IPS DF 6.9 (cell line): ENCODE measurements at regions not wholly inside any gene's neighbourhood (a gene's known extent, or its start where the extent isn't known, plus 50 kb on each side); places are given as distances from the start of the nearest gene placed in this dataset.
A peak's percentile ranks its signal among the peaks of the same experiment; 100 is the strongest.

Experiments used
- DNase-seq: peaks from one replicate; pipeline ENCODE4 v3.0.0-alpha.2; 2013; ENCODE audit warnings: low read depth, low spot score
- H3K27ac ChIP-seq: one replicate; pipeline ENCODE4 v1.5.1; 2013; ENCODE audit warnings: low read length, control low read depth
- H3K27me3 ChIP-seq: 2 replicates; pipeline ENCODE4 v1.6.1; 2013; ENCODE audit warnings: mild to moderate bottlenecking, low read length; ENCODE audit not compliant: control insufficient read depth, insufficient read depth
- H3K36me3 ChIP-seq: 2 replicates; pipeline ENCODE4 v1.6.1; 2013; ENCODE audit warnings: low read length; ENCODE audit not compliant: control insufficient read depth, insufficient read depth
- H3K4me1 ChIP-seq: 2 replicates; pipeline ENCODE4 v1.6.1; 2013; ENCODE audit warnings: low read length; ENCODE audit not compliant: control insufficient read depth, insufficient read depth
- H3K4me3 ChIP-seq: 2 replicates; pipeline ENCODE4 v1.5.1; 2013; ENCODE audit warnings: mild to moderate bottlenecking, low read length
- H3K9me3 ChIP-seq: 2 replicates; pipeline ENCODE4 v1.6.1; 2013; ENCODE audit warnings: low read length, inconsistent platforms; ENCODE audit not compliant: control insufficient read depth, insufficient read depth
- WGBS: extraction: QIAGEN DNeasy Blood & Tissue Kit; methylation state at CpG from one replicate; pipeline ENCODE4 v1.1.7; 2013; ENCODE audit warnings: mixed read lengths, missing lambda C conversion rate; ENCODE audit not compliant: insufficient read length, insufficient coverage; 5-methylcytosine and 5-hydroxymethylcytosine counted together

GRCh38 chr2:12827721-12828120 lies 111.0 kb downstream of the TRIB2 start:
- no peak overlapping the region for H3K27ac ChIP-seq
- H3K4me3 ChIP-seq, result no peak overlapping the region
- no peak for DNase-seq
- H3K36me3 ChIP-seq, result no peaks in the 10 kb centered on the region
- H3K27me3 ChIP-seq, result no peaks in the 10 kb centered on the region
- WGBS, result no CpG with 5 or more reads among the region's 7 CpGs
- H3K4me1 ChIP-seq, result no peaks in the 10 kb centered on the region; the same call in 1 of the 2 replicates
- no peaks in the 10 kb centered on the region for H3K9me3 ChIP-seq

- peak; percentile 9 for DNase-seq
- Histone ChIP-seq H3K27ac (no peak overlapping the region), H3K9me3 (no peaks in the 10 kb centered on the region), H3K36me3 (no peaks in the 10 kb centered on the region), H3K4me1 (no peaks in the 10 kb centered on the region; the same call in 1 of the 2 replicates), H3K27me3 (no peaks in the 10 kb centered on the region), H3K4me3 (no peak overlapping the region)
- no CpG with 5 or more reads among the region's 8 CpGs for WGBS
Observed at GRCh38 chr2:12828980-12829379, 112.2 kb downstream of the TRIB2 start.

DNA sequence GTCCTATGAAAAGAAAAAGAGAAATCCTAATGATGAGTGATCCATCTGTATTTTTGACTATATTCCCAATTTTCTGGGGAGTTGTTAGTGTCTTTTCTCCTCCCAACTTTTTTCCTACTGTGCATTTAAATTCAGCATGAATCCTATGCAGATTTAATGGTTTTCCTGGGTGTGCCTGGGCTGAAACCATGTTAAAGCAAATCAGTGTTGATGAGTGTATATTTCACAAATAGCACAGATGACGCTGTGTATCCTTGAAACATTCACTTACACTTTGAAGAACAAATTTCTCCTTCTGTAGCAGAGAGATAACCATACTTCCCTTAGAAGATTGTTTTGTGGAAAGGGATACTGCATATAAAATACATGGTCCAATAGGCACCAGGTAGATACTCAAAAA lies 114.3 kb downstream of the TRIB2 start:
- H3K4me3 ChIP-seq, result no peak overlapping the region
- WGBS, result no CpG with 5 or more reads among the region's 1 CpG
- no peaks in the 10 kb centered on the region for H3K9me3 ChIP-seq
- no peaks in the 10 kb centered on the region; the same call in 1 of the 2 replicates for H3K4me1 ChIP-seq
- no peak overlapping the region for H3K27ac ChIP-seq
- no peaks in the 10 kb centered on the region for H3K27me3 ChIP-seq
- no peaks in the 10 kb centered on the region for H3K36me3 ChIP-seq
- DNase-seq, result no peak

GRCh38 chr2:12834239-12834638 lies 117.5 kb downstream of the TRIB2 start:
- no peaks in the 10 kb centered on the region for H3K9me3 ChIP-seq
- DNase-seq, result no peak
- H3K4me1 ChIP-seq, result no peaks in the 10 kb centered on the region
- no CpG with 5 or more reads among the region's 3 CpGs for WGBS
- no peak overlapping the region for H3K27ac ChIP-seq
- no peaks in the 10 kb centered on the region for H3K36me3 ChIP-seq
- no peaks in the 10 kb centered on the region for H3K27me3 ChIP-seq
- H3K4me3 ChIP-seq, result no peak overlapping the region

DNA sequence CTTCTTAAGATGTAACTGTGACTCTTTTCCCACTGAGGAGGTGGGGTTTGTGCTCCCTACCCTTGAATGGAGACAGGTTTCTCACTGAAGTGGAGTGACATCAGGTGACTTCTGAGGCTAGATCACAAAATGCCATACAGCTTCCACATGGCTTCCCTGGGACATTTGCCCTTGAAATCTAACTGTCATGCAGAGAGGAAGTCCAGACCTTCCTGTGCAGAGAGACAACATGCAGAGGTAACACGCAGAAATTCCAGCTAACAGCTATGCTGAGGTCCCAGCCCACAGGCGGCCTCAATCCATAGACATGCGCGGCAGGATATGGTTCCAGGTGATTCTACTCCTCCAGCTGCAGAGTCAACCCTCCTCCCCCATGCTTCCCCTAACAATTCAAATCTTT lies 119.0 kb downstream of the TRIB2 start:
- Histone ChIP-seq H3K36me3 (no peaks in the 10 kb centered on the region), H3K27ac (no peak overlapping the region), H3K9me3 (no peaks in the 10 kb centered on the region), H3K4me1 (no peaks in the 10 kb centered on the region), H3K27me3 (no peaks in the 10 kb centered on the region), H3K4me3 (no peak overlapping the region)
- no peak for DNase-seq
- no CpG with 5 or more reads among the region's 4 CpGs for WGBS

DNA sequence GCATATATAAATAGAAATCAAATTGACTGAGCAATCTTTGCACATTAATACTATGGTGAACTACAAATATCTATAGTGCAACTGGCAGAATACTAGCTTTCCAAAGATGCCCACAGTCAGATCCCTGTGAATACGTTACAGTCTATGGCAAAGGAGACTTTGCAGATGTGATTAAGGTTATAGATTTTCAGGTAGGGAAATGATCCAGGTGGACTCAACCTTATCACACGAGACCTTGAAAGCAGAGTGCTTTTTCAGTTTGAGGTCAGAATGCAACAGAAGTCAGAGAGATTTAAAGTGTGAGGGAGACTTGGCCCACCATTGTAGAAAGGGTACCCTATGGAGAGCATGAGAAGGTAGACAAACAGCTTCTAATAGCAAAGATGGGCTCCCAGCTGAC lies 122.6 kb downstream of the TRIB2 start:
- H3K36me3 ChIP-seq, result no peaks in the 10 kb centered on the region
- no peaks in the 10 kb centered on the region; the same call in 1 of the 2 replicates for H3K4me1 ChIP-seq
- H3K27me3 ChIP-seq, result no peaks in the 10 kb centered on the region
- H3K9me3 ChIP-seq, result no peaks in the 10 kb centered on the region
- no peak overlapping the region for H3K4me3 ChIP-seq
- H3K27ac ChIP-seq, result no peak overlapping the region
- WGBS, result no CpG with 5 or more reads among the region's 2 CpGs
- DNase-seq, result no peak

GRCh38 chr2:12841021-12841420 lies 124.3 kb downstream of the TRIB2 start:
- H3K4me3 ChIP-seq, result no peak overlapping the region
- no peaks in the 10 kb centered on the region; the same call in 1 of the 2 replicates for H3K4me1 ChIP-seq
- no peak overlapping the region for H3K27ac ChIP-seq
- DNase-seq, result no peak
- no peaks in the 10 kb centered on the region for H3K9me3 ChIP-seq
- no CpG with 5 or more reads among the region's 5 CpGs for WGBS
- H3K27me3 ChIP-seq, result no peaks in the 10 kb centered on the region
- no peaks in the 10 kb centered on the region for H3K36me3 ChIP-seq

DNA sequence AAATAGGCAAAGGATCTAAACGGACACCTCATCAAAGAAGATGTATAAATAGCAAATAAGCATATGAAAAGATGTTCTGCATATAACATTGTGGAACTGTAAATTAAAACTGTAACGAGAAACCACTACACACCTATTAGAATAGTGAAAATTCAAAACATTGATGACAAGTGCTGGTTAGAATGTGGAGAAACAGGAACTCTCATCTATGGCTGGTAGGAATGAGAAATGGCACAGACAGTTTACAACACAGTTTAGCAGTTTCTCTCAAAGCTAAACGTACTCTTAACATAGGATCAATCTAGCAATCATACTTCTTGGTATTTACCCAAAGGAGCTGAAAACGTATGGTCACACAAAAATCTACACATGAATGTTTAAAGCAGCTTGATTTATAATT lies 126.2 kb downstream of the TRIB2 start:
- Histone ChIP-seq H3K4me1 (no peaks in the 10 kb centered on the region; the same call in 1 of the 2 replicates), H3K9me3 (no peaks in the 10 kb centered on the region), H3K36me3 (no peaks in the 10 kb centered on the region), H3K27ac (no peak overlapping the region), H3K4me3 (no peak overlapping the region), H3K27me3 (no peaks in the 10 kb centered on the region)
- DNase-seq, result no peak
- no CpG with 5 or more reads among the region's 4 CpGs for WGBS

- Histone ChIP-seq H3K27me3 (no peaks in the 10 kb centered on the region), H3K36me3 (no peaks in the 10 kb centered on the region), H3K27ac (no peak overlapping the region), H3K4me3 (no peak overlapping the region; the same call in 1 of the 2 replicates), H3K9me3 (no peaks in the 10 kb centered on the region), H3K4me1 (no peaks in the 10 kb centered on the region; the same call in 1 of the 2 replicates)
- WGBS, result no CpG with 5 or more reads among the region's 9 CpGs
- DNase-seq, result no peak
Observed at GRCh38 chr2:12844511-12844910, 127.8 kb downstream of the TRIB2 start.

GRCh38 chr2:12847694-12848575 lies 131.2 kb downstream of the TRIB2 start:
- no peaks in the 10 kb centered on the region for H3K4me1 ChIP-seq
- H3K4me3 ChIP-seq, result no peak overlapping the region
- no peaks in the 10 kb centered on the region for H3K36me3 ChIP-seq
- no peaks in the 10 kb centered on the region for H3K27me3 ChIP-seq
- H3K27ac ChIP-seq, result no peak overlapping the region
- H3K9me3 ChIP-seq, result no peaks in the 10 kb centered on the region
- DNase-seq, result no peak
- no CpG with 5 or more reads among the region's 7 CpGs for WGBS

- DNase-seq, result no peak
- WGBS, result no CpG with 5 or more reads among the region's 9 CpGs
- Histone ChIP-seq H3K27ac (no peak overlapping the region), H3K27me3 (no peaks in the 10 kb centered on the region), H3K4me3 (no peak overlapping the region), H3K36me3 (no peaks in the 10 kb centered on the region), H3K9me3 (no peaks in the 10 kb centered on the region), H3K4me1 (no peaks in the 10 kb centered on the region)
Observed at GRCh38 chr2:12852135-12852534, 135.4 kb downstream of the TRIB2 start.
